Kidney (tissue), 13 donors: ENCODE measurements at regions not wholly inside any gene's neighbourhood (a gene's known extent, or its start where the extent isn't known, plus 50 kb on each side); places are given as distances from the start of the nearest gene placed in this dataset.

Experiments used
- DNase-seq, 5 donors: peaks; one replicate each; pipeline ENCODE4 v3.0.0-alpha.2; 2013 to 2020
- FAIRE-seq: peaks from 2 replicates; lab custom pipeline; 2012; peaks lifted over from hg19 to GRCh38; lab: Jason Lieb, UNC
- H3K27ac ChIP-seq, 2 donors: one replicate each; pipeline ENCODE4 v1.7.0; 2013; ENCODE audit warnings: low read depth in 2 of 2, low read length in 2 of 2, inconsistent platforms in 1 of 2
- H3K27me3 ChIP-seq: one replicate; pipeline ENCODE4 v1.7.1; 2013; ENCODE audit warnings: low read length, inconsistent platforms; ENCODE audit not compliant: control insufficient read depth, insufficient read depth
- H3K36me3 ChIP-seq, 3 donors: one replicate each; pipeline versions ENCODE4 v1.7.0 to v1.7.1; 2013; ENCODE audit warnings: low read length in 3 of 3, control low read depth in 1 of 3, inconsistent platforms in 1 of 3; ENCODE audit not compliant: insufficient read depth in 3 of 3, control insufficient read depth in 2 of 3
- H3K4me1 ChIP-seq, 3 donors: one replicate each; pipeline versions ENCODE4 v1.7.0 to v1.7.1; 2013; ENCODE audit warnings: low read length in 3 of 3, inconsistent platforms in 1 of 3, low read depth in 1 of 3; ENCODE audit not compliant: control insufficient read depth in 2 of 3, insufficient read depth in 2 of 3
- H3K4me3 ChIP-seq, 3 donors: one replicate each; pipeline versions ENCODE4 v1.7.0 to v1.8.1; 2013; ENCODE audit warnings: low read length in 3 of 3, control low read depth in 1 of 3, inconsistent platforms in 1 of 3
- H3K9ac ChIP-seq, 3 donors: one replicate each; pipeline versions ENCODE4 v1.7.0 to v1.7.1; 2013; ENCODE audit warnings: low read length in 3 of 3, control low read depth in 1 of 3, inconsistent platforms in 1 of 3
- H3K9me3 ChIP-seq, 3 donors: one replicate each; pipeline versions ENCODE4 v1.7.0 to v1.7.1; 2013; ENCODE audit warnings: low read length in 3 of 3, control low read depth in 1 of 3, inconsistent platforms in 1 of 3; ENCODE audit not compliant: control insufficient read depth in 2 of 3, insufficient read depth in 1 of 3
- intact Hi-C: fragments of 100-400 bp; cut with DNase I; formaldehyde crosslinking; loops from one replicate; pipeline ENCODE4 v1.11.1; 2022
- TF ChIP-seq, protein P1 (sequence below): IDR thresholded peaks from 3 replicates; pipeline ENCODE4 v1.5.1; 2012; ENCODE audit warnings: mild to moderate bottlenecking, moderate library complexity, borderline replicate concordance; ENCODE audit not compliant: insufficient read depth; ENCODE audit errors: extremely low read depth
- donor health status: control.
- donor health status: control.
- donor health status: control.
- donor health status: control.
- donor health status: control.
- donor health status: DM: yes; HTN: yes; CAD: no.
- donor health status: Normal renal cell carcinoma (clear cell type).

- Histone ChIP-seq H3K4me3 (no peak overlapping the region), H3K36me3 (no peaks in the 10 kb centered on the region), H3K27ac (no peak overlapping the region), H3K9ac (no peak overlapping the region), H3K9me3 (no peaks in the 10 kb centered on the region), H3K4me1 (no peaks in the 10 kb centered on the region), H3K27me3 (no peaks in the 10 kb centered on the region)
- FAIRE-seq (no peak), DNase-seq (peak in 1 of 5 donors; percentile 3)
- intact Hi-C loops, result no loop called here
- TF ChIP-seq, protein P1, sequence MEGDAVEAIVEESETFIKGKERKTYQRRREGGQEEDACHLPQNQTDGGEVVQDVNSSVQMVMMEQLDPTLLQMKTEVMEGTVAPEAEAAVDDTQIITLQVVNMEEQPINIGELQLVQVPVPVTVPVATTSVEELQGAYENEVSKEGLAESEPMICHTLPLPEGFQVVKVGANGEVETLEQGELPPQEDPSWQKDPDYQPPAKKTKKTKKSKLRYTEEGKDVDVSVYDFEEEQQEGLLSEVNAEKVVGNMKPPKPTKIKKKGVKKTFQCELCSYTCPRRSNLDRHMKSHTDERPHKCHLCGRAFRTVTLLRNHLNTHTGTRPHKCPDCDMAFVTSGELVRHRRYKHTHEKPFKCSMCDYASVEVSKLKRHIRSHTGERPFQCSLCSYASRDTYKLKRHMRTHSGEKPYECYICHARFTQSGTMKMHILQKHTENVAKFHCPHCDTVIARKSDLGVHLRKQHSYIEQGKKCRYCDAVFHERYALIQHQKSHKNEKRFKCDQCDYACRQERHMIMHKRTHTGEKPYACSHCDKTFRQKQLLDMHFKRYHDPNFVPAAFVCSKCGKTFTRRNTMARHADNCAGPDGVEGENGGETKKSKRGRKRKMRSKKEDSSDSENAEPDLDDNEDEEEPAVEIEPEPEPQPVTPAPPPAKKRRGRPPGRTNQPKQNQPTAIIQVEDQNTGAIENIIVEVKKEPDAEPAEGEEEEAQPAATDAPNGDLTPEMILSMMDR, result no peak
These were observed 212.6 kb downstream of the EN1 start for GRCh38 chr2:118634876-118635275.

- Histone ChIP-seq H3K4me3 (no peak overlapping the region), H3K9ac (no peak overlapping the region), H3K36me3 (no peaks in the 10 kb centered on the region), H3K27me3 (no peaks in the 10 kb centered on the region), H3K9me3 (no peaks in the 10 kb centered on the region), H3K4me1 (no peaks in the 10 kb centered on the region), H3K27ac (no peak overlapping the region)
- intact Hi-C loops, result no loop called here
- DNase-seq (no peak), FAIRE-seq (no peak)
- TF ChIP-seq, protein P1, result no peak
These were observed 214.0 kb downstream of the EN1 start for GRCh38 chr2:118633371-118634018.

- intact Hi-C loops, result no loop called here
- no peak overlapping the region for H3K9ac ChIP-seq
- H3K36me3 ChIP-seq, result no peaks in the 10 kb centered on the region
- H3K4me3 ChIP-seq, result no peak overlapping the region
- DNase-seq (no peak), FAIRE-seq (no peak)
- no peaks in the 10 kb centered on the region for H3K9me3 ChIP-seq
- no peaks in the 10 kb centered on the region for H3K4me1 ChIP-seq
- H3K27me3 ChIP-seq, result no peaks in the 10 kb centered on the region
- TF ChIP-seq, protein P1, result no peak
- no peak overlapping the region for H3K27ac ChIP-seq
These were observed 214.5 kb downstream of the EN1 start for GRCh38 chr2:118632921-118633320.

DNA sequence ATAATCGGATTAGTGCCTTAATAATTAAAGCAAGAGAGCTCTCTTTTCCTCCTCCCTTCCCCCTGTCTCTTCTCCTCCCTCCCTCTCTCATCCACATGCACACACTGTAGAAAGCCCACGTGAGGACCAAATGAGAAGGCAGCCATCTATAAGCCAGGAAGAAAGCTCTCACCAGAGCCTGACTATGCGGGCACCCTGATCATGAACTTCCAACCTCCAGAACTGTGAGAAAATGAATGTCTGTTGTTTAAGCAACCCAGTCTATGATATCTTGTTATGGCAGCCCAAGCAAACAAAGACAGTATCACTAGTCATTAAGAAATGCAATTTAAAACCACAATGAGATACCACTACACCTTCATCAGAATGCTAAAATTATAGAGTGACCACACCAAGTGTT lies 220.3 kb downstream of the EN1 start:
- Histone ChIP-seq H3K9ac (no peak overlapping the region), H3K36me3 (no peaks in the 10 kb centered on the region), H3K4me1 (no peaks in the 10 kb centered on the region), H3K4me3 (no peak overlapping the region), H3K27me3 (no peaks in the 10 kb centered on the region), H3K9me3 (no peaks in the 10 kb centered on the region), H3K27ac (no peak overlapping the region)
- intact Hi-C loops, result no loop called here
- FAIRE-seq, result no peak
- DNase-seq, result no peak
- TF ChIP-seq, protein P1, result no peak
